COR-L47 (cell line): ENCODE measurements at regions not wholly inside any gene's neighbourhood (a gene's known extent, or its start where the extent isn't known, plus 50 kb on each side); places are given as distances from the start of the nearest gene placed in this dataset.

Source experiments
- DNase-seq: peaks from one replicate; lab custom pipeline; 2025; lab: John Stamatoyannopoulos, UW

DNA sequence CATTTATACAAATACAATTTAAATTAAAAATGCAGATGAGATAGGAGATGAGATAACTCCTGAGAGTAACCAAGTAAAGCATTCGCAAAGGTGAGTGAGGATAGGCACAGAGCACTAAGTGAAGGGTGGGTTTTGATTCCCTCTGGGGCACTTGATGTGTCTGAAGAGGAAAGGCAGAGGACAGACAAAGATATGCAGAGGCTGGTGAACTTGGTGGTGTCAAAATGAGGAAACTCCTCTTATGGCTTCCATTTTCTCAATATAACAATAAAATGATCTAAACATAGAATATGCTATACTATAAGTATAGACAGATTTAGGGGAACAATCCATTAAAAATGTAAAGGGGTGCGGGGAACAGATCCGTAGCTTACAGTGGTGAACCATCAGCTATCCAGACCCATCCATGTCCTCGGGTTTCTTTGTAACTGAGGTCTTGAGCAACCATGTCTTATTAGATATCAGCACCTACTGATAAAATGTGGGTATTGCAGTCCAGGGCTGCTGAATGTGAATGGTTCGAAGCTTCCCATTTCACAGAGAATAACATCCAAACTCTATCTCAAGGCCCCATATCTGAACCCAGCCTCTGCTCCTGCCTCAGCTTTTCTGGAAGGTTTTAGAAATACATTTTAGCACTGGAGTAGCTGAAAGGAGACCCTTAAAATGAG is 73.9 kb upstream of the SLC10A2 start:
- peak; percentile 51 for DNase-seq

- DNase-seq: no peak
These were observed 68.1 kb upstream of the SLC10A2 start for GRCh38 chr13:103134271-103134670.

DNA sequence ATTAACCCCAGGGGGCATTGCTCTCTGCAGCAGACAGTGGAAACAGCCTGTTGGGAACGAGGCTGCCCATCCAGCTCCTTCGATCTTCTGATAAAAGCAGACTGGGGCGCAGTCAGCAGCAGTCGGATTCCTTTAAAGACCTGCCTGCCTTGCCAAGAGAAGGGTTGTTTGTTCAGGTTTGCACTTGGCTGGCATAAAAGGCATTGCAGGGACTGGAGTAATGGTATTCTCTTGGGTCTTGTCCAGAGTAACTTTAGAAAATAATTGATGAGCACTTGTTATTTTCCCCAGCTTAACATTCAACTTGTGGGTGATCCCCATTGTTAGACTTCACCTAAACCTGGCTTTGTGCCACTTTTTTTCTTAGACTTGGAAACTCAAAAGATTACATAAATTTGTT is 67.3 kb upstream of the SLC10A2 start:
- peak; percentile 36 for DNase-seq

GRCh38 chr13:103130681-103131210 is 64.5 kb upstream of the SLC10A2 start:
- no peak for DNase-seq

- DNase-seq: no peak
These were observed 63.9 kb upstream of the SLC10A2 start for GRCh38 chr13:103130146-103130545.
